ENCODE measurements at regions not wholly inside any gene's neighbourhood (a gene's known extent, or its start where the extent isn't known, plus 50 kb on each side); places are given as distances from the start of the nearest gene placed in this dataset.

- TF ChIP-seq MAX (IDR thresholded peaks at IDR 0.05; ENCODE audit: low read depth, low read length) (no peak), MYC (IDR thresholded peaks at IDR 0.05; ENCODE audit: low read depth, low read length) (no peak), CTCF (IDR thresholded peaks at IDR 0.05; ENCODE audit: low read depth, low read length) (no peak), POLR2A (IDR thresholded peaks at IDR 0.05; ENCODE audit: extremely low read depth, insufficient read length) (no peak)
- no peak for DNase-seq (ENCODE audit: low read depth)
- no peak overlapping the region for H3K4me3 ChIP-seq (ENCODE audit: low read depth, low read length)
Measured at GRCh38 chr6:51129043-51129442, 310.4 kb downstream of the TFAP2B start.

GRCh38 chr6:51137777-51138176, 319.1 kb downstream of the TFAP2B start:
- no peak for TF ChIP-seq CTCF (IDR thresholded peaks at IDR 0.05; ENCODE audit: low read depth, low read length)
- no peak for TF ChIP-seq POLR2A (IDR thresholded peaks at IDR 0.05; ENCODE audit: extremely low read depth, insufficient read length)
- TF ChIP-seq MYC (IDR thresholded peaks at IDR 0.05; ENCODE audit: low read depth, low read length): no peak
- no peak for TF ChIP-seq MAX (IDR thresholded peaks at IDR 0.05; ENCODE audit: low read depth, low read length)

GRCh38 chr6:51139950-51140385, 321.3 kb downstream of the TFAP2B start:
- no peak for DNase-seq (ENCODE audit: low read depth)
- no peak for TF ChIP-seq POLR2A (IDR thresholded peaks at IDR 0.05; ENCODE audit: extremely low read depth, insufficient read length)
- no peak for TF ChIP-seq MAX (IDR thresholded peaks at IDR 0.05; ENCODE audit: low read depth, low read length)
- TF ChIP-seq MYC (IDR thresholded peaks at IDR 0.05; ENCODE audit: low read depth, low read length): no peak
- TF ChIP-seq CTCF (IDR thresholded peaks at IDR 0.05; ENCODE audit: low read depth, low read length): no peak

More at GRCh38 chr6:51137777-51138176, 319.1 kb downstream of the TFAP2B start:
- no peak overlapping the region for H3K4me3 ChIP-seq (ENCODE audit: low read depth, low read length)
- no peak for DNase-seq (ENCODE audit: low read depth)

GRCh38 chr6:51141080-51141479, 322.4 kb downstream of the TFAP2B start:
- no peak for TF ChIP-seq POLR2A (IDR thresholded peaks at IDR 0.05; ENCODE audit: extremely low read depth, insufficient read length)
- TF ChIP-seq MAX (IDR thresholded peaks at IDR 0.05; ENCODE audit: low read depth, low read length): no peak
- no peak for TF ChIP-seq MYC (IDR thresholded peaks at IDR 0.05; ENCODE audit: low read depth, low read length)
- TF ChIP-seq CTCF (IDR thresholded peaks at IDR 0.05; ENCODE audit: low read depth, low read length): no peak
- no peak overlapping the region for H3K4me3 ChIP-seq (ENCODE audit: low read depth, low read length)
- DNase-seq (ENCODE audit: low read depth): no peak

More at GRCh38 chr6:51139950-51140385, 321.3 kb downstream of the TFAP2B start:
- H3K4me3 ChIP-seq (ENCODE audit: low read depth, low read length): no peak overlapping the region

GRCh38 chr6:51147756-51148155, 329.1 kb downstream of the TFAP2B start:
- no peak overlapping the region for H3K4me3 ChIP-seq (ENCODE audit: low read depth, low read length)
- TF ChIP-seq POLR2A (IDR thresholded peaks at IDR 0.05; ENCODE audit: extremely low read depth, insufficient read length): no peak
- TF ChIP-seq CTCF (IDR thresholded peaks at IDR 0.05; ENCODE audit: low read depth, low read length): no peak
- TF ChIP-seq MAX (IDR thresholded peaks at IDR 0.05; ENCODE audit: low read depth, low read length): no peak
- TF ChIP-seq MYC (IDR thresholded peaks at IDR 0.05; ENCODE audit: low read depth, low read length): no peak
- no peak for DNase-seq (ENCODE audit: low read depth)
